HepG2 (cell line): ENCODE measurements at regions not wholly inside any gene's neighbourhood (a gene's known extent, or its start where the extent isn't known, plus 50 kb on each side); places are given as distances from the start of the nearest gene placed in this dataset.

Source experiments
- ATF1 ChIP-seq: IDR thresholded peaks from 2 replicates; pipeline ENCODE4 v1.6.1; 2016; ENCODE audit warnings: mild to moderate bottlenecking, control low read depth
- HNF4G ChIP-seq, 2 experiments: sonication (generic) in 1 of 2; formaldehyde crosslinking in 1 of 2; IDR thresholded peaks; 2 replicates each; pipeline versions ENCODE4 v1.4.0 to v1.6.1; 2011 to 2020; ENCODE audit warnings: borderline replicate concordance in 2 of 2, low read depth in 2 of 2, mild to moderate bottlenecking in 2 of 2, low read length in 1 of 2, missing genetic modification reagents in 1 of 2, moderate library complexity in 1 of 2
- MATR3 ChIP-seq: sonication (generic); formaldehyde crosslinking; IDR thresholded peaks from 2 replicates; pipeline ENCODE4 v1.4.0; 2020; ENCODE audit warnings: missing genetic modification reagents
- RERE ChIP-seq: IDR thresholded peaks from 2 replicates; pipeline ENCODE4 v1.6.1; 2016; ENCODE audit warnings: low read depth, missing genetic modification reagents, missing compliant biosample characterization
- WIZ ChIP-seq: sonication (generic); formaldehyde crosslinking; IDR thresholded peaks from 2 replicates; pipeline ENCODE4 v1.5.1; 2020; ENCODE audit warnings: mild to moderate bottlenecking, missing genetic modification reagents
- ZNF543 ChIP-seq: sonication (generic); formaldehyde crosslinking; IDR thresholded peaks from 2 replicates; pipeline ENCODE4 v1.4.0; 2020; ENCODE audit warnings: mild to moderate bottlenecking, missing genetic modification reagents
- ZNF747 ChIP-seq: sonication (generic); formaldehyde crosslinking; IDR thresholded peaks from 2 replicates; pipeline ENCODE4 v1.8.1; 2023; ENCODE audit warnings: missing genetic modification reagents, mild to moderate bottlenecking, borderline replicate concordance
- ZNF879 ChIP-seq: sonication (generic); formaldehyde crosslinking; IDR thresholded peaks from 2 replicates; pipeline ENCODE4 v1.8.1; 2023; ENCODE audit warnings: missing genetic modification reagents
- TF ChIP-seq, protein P1 (sequence below): sonication (generic); formaldehyde crosslinking; IDR thresholded peaks from 2 replicates; pipeline ENCODE4 v1.4.0; 2020; ENCODE audit warnings: missing genetic modification reagents, low read depth, mild to moderate bottlenecking, borderline replicate concordance
- TF ChIP-seq, protein P2 (sequence below), 2 experiments: fragments of 450-650 bp in 1 of 2; sonication (generic) in 1 of 2; formaldehyde crosslinking; IDR thresholded peaks; 2 replicates each; pipeline versions ENCODE4 v1.5.0 to v1.8.0; 2020 to 2022; ENCODE audit warnings: mild to moderate bottlenecking in 1 of 2, missing genetic modification reagents in 1 of 2
- TF ChIP-seq, protein P3 (sequence below): sonication (generic); formaldehyde crosslinking; IDR thresholded peaks from 2 replicates; pipeline ENCODE4 v1.5.1; 2020; ENCODE audit warnings: mild to moderate bottlenecking, moderate library complexity, missing genetic modification reagents
- TF ChIP-seq, protein P4 (sequence below): sonication (generic); formaldehyde crosslinking; IDR thresholded peaks from 2 replicates; pipeline ENCODE4 v1.5.1; 2020; ENCODE audit warnings: missing genetic modification reagents, mild to moderate bottlenecking, borderline replicate concordance

- TF ChIP-seq, protein P1, sequence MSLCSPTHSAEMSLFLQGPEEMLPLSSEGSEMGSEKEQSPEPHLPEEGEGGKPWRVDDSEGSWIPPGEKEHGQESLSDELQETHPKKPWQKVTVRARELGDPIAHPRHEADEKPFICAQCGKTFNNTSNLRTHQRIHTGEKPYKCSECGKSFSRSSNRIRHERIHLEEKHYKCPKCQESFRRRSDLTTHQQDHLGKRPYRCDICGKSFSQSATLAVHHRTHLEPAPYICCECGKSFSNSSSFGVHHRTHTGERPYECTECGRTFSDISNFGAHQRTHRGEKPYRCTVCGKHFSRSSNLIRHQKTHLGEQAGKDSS (CRISPR knock-in tag): peak; percentile 80; the same call in 1 of the 2 replicates
- no peak for TF ChIP-seq MATR3 (CRISPR knock-in tag)
- no peak for TF ChIP-seq RERE
- no peak for TF ChIP-seq ZNF879
- no peak for TF ChIP-seq ATF1 (CRISPR knock-in tag)
- no peak for TF ChIP-seq ZNF747 (CRISPR knock-in tag)
- no peak for TF ChIP-seq ZNF543
- TF ChIP-seq WIZ (CRISPR knock-in tag): no peak
- TF ChIP-seq, protein P2, sequence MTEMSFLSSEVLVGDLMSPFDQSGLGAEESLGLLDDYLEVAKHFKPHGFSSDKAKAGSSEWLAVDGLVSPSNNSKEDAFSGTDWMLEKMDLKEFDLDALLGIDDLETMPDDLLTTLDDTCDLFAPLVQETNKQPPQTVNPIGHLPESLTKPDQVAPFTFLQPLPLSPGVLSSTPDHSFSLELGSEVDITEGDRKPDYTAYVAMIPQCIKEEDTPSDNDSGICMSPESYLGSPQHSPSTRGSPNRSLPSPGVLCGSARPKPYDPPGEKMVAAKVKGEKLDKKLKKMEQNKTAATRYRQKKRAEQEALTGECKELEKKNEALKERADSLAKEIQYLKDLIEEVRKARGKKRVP (CRISPR knock-in tag; IDR thresholded peaks at IDR 0.05): 0 out of 4 replicates have a peak, but pooled peaks of 1 of the 2 experiments have one; percentile 20
- TF ChIP-seq, protein P3, sequence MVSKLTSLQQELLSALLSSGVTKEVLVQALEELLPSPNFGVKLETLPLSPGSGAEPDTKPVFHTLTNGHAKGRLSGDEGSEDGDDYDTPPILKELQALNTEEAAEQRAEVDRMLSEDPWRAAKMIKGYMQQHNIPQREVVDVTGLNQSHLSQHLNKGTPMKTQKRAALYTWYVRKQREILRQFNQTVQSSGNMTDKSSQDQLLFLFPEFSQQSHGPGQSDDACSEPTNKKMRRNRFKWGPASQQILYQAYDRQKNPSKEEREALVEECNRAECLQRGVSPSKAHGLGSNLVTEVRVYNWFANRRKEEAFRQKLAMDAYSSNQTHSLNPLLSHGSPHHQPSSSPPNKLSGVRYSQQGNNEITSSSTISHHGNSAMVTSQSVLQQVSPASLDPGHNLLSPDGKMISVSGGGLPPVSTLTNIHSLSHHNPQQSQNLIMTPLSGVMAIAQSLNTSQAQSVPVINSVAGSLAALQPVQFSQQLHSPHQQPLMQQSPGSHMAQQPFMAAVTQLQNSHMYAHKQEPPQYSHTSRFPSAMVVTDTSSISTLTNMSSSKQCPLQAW: 0 out of 2 replicates have a peak, but pooled peaks have one; percentile 34
- no peak for TF ChIP-seq HNF4G (IDR thresholded peaks at IDR 0.05; ENCODE audit: borderline replicate concordance, low read depth, low read length)
- TF ChIP-seq HNF4G (CRISPR knock-in tag; IDR thresholded peaks at IDR 0.05; ENCODE audit: borderline replicate concordance, low read depth): 0 out of 2 replicates have a peak, but pooled peaks have one; percentile 37
- TF ChIP-seq, protein P4, sequence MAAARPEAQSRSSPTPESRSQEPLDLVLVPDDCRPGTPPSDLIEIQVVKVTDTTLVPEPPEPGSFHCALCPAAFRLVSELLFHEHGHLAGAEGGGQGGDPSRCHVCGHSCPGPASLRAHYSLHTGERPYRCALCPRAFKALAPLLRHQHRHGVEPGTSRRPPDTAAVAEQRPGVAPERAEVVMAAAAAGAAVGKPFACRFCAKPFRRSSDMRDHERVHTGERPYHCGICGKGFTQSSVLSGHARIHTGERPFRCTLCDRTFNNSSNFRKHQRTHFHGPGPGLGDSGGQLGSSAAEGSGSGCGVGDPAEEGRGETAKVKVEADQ (CRISPR knock-in tag): no peak
These were observed 150.9 kb downstream of the RTP5 start (continued) for GRCh38 chr2:242020196-242021004.
